ENCODE measurements at regions not wholly inside any gene's neighbourhood (a gene's known extent, or its start where the extent isn't known, plus 50 kb on each side); places are given as distances from the start of the nearest gene placed in this dataset.

- DNase-seq (ENCODE audit: low spot score), result no peak
- TF ChIP-seq CTCF (IDR thresholded peaks at IDR 0.05), result no peak
- Histone ChIP-seq H3K27me3 (no peaks in the 10 kb centered on the region), H3K9me3 (no peaks in the 10 kb centered on the region), H3K27ac (no peak overlapping the region), H3K4me1 (no peaks in the 10 kb centered on the region), H3K4me3 (no peak overlapping the region), H3K36me3 (no peaks in the 10 kb centered on the region)
Observed at GRCh38 chr5:167311340-167311739, 980.1 kb upstream of the WWC1 start.

- DNase-seq (ENCODE audit: low spot score), result no peak
- Histone ChIP-seq H3K36me3 (no peaks in the 10 kb centered on the region), H3K27ac (no peak overlapping the region), H3K4me1 (no peaks in the 10 kb centered on the region), H3K4me3 (no peak overlapping the region), H3K27me3 (no peaks in the 10 kb centered on the region), H3K9me3 (no peaks in the 10 kb centered on the region)
- no peak for TF ChIP-seq CTCF (IDR thresholded peaks at IDR 0.05)
Observed at GRCh38 chr5:167312225-167312624, 979.2 kb upstream of the WWC1 start.

- Histone ChIP-seq H3K9me3 (no peaks in the 10 kb centered on the region), H3K36me3 (no peaks in the 10 kb centered on the region), H3K27me3 (no peaks in the 10 kb centered on the region), H3K4me3 (no peak overlapping the region), H3K27ac (no peak overlapping the region), H3K4me1 (no peaks in the 10 kb centered on the region)
- no peak for TF ChIP-seq CTCF (IDR thresholded peaks at IDR 0.05)
- DNase-seq (ENCODE audit: low spot score), result no peak
Observed at GRCh38 chr5:167315762-167316161, 975.7 kb upstream of the WWC1 start.

GRCh38 chr5:167317884-167318283 lies 973.6 kb upstream of the WWC1 start:
- H3K4me1 ChIP-seq, result no peaks in the 10 kb centered on the region
- DNase-seq (ENCODE audit: low spot score), result no peak
- no peak overlapping the region for H3K4me3 ChIP-seq
- H3K36me3 ChIP-seq, result no peaks in the 10 kb centered on the region
- no peaks in the 10 kb centered on the region for H3K27me3 ChIP-seq
- H3K9me3 ChIP-seq, result no peaks in the 10 kb centered on the region
- no peak overlapping the region for H3K27ac ChIP-seq
- no peak for TF ChIP-seq CTCF (IDR thresholded peaks at IDR 0.05)

- Histone ChIP-seq H3K36me3 (no peaks in the 10 kb centered on the region), H3K4me1 (no peaks in the 10 kb centered on the region), H3K27me3 (no peaks in the 10 kb centered on the region), H3K4me3 (no peak overlapping the region), H3K27ac (no peak overlapping the region), H3K9me3 (no peaks in the 10 kb centered on the region)
- no peak for DNase-seq (ENCODE audit: low spot score)
- no peak for TF ChIP-seq CTCF (IDR thresholded peaks at IDR 0.05)
Observed at GRCh38 chr5:167319243-167319642, 972.2 kb upstream of the WWC1 start.

GRCh38 chr5:167320019-167320418 lies 971.4 kb upstream of the WWC1 start:
- Histone ChIP-seq H3K27me3 (no peaks in the 10 kb centered on the region), H3K27ac (no peak overlapping the region), H3K4me1 (no peaks in the 10 kb centered on the region), H3K9me3 (no peaks in the 10 kb centered on the region), H3K4me3 (no peak overlapping the region), H3K36me3 (no peaks in the 10 kb centered on the region)
- no peak for DNase-seq (ENCODE audit: low spot score)
- TF ChIP-seq CTCF (IDR thresholded peaks at IDR 0.05), result no peak
